Stimulated activated CD4-positive, alpha-beta T cell treated with anti-CD3 and anti-CD28 coated beads, TNF-alpha, amount 100 ng/mL, for 48 hours (primary cell): ENCODE measurements at regions not wholly inside any gene's neighbourhood (a gene's known extent, or its start where the extent isn't known, plus 50 kb on each side); places are given as distances from the start of the nearest gene placed in this dataset.
"Not testable (repeated sequence)": the region's sequence is repeated elsewhere in the genome, so short reads cannot be mapped to it uniquely, and the experiment has no call there.

ENCODE experiments used
- DNase-seq, 3 donors: peaks; one replicate each; pipeline ENCODE4 v3.0.0-alpha.2; 2020; ENCODE audit warnings: low read depth in 3 of 3

DNA sequence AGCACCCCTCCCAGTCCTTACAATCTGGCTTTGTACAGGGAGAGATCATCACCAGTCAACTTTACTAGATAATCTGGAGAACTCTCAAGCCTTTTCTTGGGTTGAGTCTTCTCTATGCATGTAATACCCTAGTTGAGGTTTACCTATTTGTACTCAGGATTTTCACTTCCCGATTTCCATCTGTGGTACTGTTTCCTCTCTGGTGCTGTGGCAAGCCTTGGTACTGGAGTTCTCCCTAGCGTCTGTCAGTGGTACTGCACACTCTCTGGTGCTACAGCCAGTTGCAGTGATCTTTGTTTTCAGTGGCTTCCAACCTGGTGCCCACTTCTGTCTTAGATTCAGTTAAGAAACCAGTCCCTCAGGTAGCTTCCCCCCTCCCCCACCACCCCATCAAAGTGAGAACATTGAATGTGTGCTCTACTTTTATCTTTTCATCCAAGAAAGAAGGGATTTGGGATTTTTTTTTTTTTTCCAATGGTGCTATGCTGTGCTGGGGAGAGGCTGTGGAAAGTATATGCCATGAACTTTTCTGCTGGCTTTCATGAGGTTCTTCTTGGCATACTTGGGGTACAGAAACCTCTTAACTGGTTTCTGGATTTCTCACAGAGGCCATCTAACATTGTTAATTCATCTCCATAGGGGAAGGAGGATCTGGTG, 69.4 kb upstream of the EVL start:
- peak in 2 of 3 donors; percentile 45 to 57 for DNase-seq

GRCh38 chr14:99996951-99997571, 68.2 kb upstream of the EVL start:
- no peak for DNase-seq

GRCh38 chr14:100000398-100000797, 64.8 kb upstream of the EVL start:
- not testable (repeated sequence) for DNase-seq

DNA sequence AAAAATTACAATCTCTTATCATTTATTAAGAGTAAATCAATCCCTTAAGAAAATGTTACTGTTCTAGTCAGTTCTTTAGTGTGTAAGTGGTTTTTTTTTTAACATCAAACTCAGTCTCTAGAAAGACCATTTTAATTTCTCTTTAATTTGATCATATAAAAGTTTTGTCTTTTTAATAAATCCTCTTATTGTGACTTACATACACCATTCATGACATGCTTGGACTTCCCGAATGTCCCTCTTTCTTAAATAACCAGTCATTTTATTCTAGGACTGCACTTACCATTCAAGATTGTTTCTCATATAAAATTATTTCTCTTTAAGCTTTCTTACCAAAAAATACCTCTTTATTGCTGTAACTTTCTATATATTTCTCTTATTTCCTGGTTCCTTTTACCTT, 60.8 kb upstream of the EVL start:
- DNase-seq: no peak

DNA sequence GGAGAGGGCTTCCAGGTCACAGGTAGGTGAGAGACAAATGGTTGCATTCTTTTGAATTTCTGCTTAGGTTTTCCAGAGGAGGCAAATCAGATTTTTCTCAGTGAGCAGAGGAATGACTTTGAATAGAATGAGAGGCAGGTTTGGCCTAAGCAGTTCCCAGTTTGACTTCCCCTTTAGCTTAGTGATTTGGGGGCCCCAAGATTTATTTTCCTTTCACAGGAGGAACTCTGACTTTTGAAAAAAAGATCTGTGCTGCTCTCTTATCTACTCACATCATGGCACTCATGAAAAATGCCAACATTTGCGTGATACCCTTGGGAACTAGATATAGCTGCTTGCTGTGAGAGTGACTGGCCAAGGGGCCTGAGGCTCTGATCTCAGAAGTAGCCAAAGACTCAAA, 58.0 kb upstream of the EVL start:
- DNase-seq: no peak

DNA sequence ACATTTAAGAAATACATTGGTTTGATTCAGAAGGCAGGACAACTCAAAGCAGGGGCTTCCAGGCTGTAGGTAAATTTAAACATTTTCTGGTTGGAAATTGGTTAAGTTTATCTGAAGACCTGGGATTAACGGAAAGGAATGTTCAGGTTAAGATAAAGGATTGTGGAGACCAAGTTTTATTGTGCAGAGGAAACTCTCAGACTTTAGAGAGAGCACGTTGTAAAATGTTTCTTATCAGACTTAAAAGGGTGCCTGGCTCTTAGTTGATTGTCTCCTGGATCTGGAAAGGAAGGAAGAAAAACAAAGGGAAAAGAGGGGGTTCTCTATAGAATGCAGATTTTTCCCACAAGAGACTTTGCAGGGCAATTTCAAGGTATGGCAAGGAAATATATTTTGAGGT, 55.4 kb upstream of the EVL start:
- not testable (repeated sequence) for DNase-seq

DNA sequence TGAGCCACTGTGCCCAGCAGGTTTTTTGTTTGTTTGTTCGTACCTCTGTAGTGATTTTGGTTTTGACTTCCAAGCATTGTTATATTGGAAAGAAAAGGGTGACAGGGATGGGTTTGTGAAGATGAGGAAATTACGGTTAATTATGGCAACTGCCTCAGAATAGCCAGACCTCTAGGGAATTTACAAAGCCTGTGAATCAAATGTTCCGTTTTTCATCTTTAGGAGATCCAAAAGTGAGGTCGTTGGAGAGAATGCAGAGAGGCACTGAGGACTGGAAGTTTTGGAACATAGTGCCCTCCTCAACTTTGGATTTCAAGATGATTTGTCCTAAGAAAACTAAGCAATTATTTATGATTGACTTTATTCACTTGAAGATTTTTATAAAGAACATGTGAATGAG, 54.5 kb upstream of the EVL start:
- DNase-seq: no peak

DNA sequence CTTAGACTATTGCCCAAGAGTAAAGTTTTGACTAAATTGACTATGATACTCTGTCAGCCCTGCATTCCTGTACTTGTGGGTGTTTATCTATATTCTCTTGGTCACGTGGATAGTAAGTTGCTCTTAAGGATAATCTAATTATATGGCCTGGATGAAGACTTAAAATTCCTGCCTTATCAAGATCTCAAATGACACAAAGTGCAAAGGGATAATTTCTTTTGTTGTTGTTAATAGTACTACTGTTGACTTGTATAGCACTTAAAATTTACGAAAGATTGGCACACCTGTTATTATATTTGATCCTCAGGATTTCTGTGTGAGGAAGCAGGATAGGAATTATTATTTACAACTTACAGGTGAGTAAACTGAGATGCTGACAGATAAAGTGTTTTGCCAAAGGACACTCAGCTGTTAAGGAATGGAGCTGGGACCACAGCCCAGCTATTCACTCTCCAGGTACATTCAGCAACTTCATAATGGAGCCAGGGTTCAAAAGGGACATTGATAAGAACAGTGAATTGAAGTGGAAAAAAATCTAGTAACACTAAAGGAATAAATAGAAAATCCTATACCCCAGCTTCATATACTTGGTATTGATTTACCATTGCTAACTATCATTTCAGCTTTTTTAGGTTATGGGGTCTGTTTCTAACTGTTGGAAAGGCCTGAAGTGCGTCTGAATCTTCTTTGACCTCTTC, 53.4 kb upstream of the EVL start:
- no peak for DNase-seq

DNA sequence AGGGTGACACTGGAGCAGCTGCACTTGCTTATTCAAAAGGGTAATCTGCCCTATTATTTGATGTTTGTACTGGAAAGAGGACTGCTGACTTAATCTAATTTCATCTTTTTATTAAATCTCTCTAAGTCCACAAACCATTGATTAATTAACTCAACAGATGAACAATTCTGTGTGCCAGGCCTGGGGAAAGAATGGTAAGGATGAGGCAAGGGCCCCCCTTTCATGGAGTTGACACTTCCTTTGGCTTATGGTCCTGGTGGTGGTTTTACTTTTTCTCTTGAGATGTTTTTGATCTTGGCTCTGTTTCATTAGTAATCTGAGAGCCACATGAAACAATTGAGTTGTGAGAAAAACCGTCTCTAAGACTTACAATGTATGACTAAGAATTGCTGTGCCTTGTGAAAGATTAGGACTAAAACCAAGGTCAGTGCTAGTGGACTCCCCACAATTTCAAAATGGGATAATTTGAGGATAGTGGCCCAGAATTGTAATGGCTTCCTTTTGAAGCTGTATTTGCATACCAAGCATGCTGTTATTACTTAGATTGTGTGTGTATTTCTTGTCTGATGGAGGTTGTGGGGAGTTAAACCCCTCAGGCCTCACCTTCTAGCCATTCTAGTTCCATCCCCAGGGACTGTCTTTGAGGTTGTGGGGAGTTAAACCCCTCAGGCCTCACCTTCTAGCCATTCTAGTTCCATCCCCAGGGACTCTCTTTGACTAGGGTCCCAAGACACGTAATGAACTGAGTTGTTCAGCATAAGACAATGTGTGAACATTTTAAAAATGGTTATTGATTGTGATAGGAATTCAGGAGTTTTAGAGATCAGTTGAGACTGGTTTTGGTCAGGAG, 52.5 kb upstream of the EVL start:
- DNase-seq: no peak

GRCh38 chr14:100015251-100015655, 50.0 kb upstream of the EVL start:
- DNase-seq: no peak
